GM12875 (cell line): ENCODE measurements at regions not wholly inside any gene's neighbourhood (a gene's known extent, or its start where the extent isn't known, plus 50 kb on each side); places are given as distances from the start of the nearest gene placed in this dataset.

Experiments used
- H3K4me3 ChIP-seq: one replicate; pipeline ENCODE4 v1.5.1; 2011; ENCODE audit warnings: low read depth, low read length, control low read depth
- TF ChIP-seq, protein P1 (sequence below): IDR thresholded peaks from 2 replicates; pipeline ENCODE4 v1.5.1; 2011; ENCODE audit warnings: low read depth, mild to moderate bottlenecking, control low read depth, inconsistent platforms, low read length, moderate library complexity, borderline replicate concordance; ENCODE audit not compliant: insufficient read depth

DNA sequence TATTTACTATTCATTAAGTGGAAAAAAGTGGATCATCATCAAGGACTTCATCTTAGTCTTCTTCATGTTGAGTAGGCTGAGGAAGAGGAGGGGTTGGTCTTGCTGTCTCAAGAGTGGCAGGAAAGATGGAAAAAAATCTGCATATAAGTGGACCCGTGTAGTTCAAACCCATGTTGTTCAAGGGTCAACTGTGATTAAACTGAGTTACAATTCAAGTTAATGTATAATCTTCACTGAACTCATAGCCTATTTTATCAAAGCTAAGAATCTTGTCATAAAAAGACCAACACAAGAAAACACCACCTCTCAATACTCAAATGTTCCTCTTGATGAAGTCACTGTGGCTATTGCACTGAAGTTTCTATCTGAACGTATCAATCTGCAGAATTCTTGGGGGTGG, 260.2 kb downstream of the FNDC1 start:
- TF ChIP-seq, protein P1, sequence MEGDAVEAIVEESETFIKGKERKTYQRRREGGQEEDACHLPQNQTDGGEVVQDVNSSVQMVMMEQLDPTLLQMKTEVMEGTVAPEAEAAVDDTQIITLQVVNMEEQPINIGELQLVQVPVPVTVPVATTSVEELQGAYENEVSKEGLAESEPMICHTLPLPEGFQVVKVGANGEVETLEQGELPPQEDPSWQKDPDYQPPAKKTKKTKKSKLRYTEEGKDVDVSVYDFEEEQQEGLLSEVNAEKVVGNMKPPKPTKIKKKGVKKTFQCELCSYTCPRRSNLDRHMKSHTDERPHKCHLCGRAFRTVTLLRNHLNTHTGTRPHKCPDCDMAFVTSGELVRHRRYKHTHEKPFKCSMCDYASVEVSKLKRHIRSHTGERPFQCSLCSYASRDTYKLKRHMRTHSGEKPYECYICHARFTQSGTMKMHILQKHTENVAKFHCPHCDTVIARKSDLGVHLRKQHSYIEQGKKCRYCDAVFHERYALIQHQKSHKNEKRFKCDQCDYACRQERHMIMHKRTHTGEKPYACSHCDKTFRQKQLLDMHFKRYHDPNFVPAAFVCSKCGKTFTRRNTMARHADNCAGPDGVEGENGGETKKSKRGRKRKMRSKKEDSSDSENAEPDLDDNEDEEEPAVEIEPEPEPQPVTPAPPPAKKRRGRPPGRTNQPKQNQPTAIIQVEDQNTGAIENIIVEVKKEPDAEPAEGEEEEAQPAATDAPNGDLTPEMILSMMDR = no peak
- no peak overlapping the region for H3K4me3 ChIP-seq

DNA sequence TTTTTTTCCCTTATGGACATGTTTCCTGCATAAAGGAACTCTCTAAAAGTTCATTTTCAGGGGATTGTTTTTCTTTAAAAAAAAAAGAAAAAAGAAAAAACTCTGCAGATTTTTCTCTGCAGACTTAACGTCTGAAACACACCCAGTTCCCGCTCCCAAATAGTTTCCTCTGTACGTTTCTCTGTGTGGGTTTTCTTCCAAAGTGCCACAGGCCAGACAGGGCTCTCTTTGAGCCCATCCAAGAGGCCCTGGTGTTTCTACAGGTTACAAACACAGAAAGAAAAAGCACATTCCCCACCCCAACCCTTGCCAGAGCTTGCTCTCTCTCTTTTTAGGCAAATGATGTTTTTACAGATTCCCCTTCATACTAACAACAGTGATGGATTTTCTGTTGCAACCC, 258.6 kb downstream of the FNDC1 start:
- TF ChIP-seq, protein P1 = no peak
- no peak overlapping the region for H3K4me3 ChIP-seq

DNA sequence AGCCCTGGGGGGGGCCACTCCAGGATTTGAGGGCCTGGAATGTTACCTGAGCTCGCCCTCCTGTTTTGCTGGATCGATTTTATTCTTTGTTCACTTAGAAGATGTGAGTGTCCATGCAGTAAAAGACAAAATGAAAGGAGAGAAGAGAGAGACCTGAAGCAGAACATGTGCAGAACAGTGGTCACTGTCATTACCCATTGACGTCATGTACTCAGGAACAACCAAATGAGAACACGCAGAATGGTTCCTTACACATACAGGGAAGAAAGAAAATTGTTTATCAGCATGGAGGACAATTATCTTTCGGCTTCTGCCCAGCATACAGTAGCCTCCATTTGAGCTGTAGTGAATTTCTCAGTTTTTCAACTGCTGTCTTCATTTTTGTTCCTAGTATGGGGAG, 258.1 kb downstream of the FNDC1 start:
- H3K4me3 ChIP-seq = no peak overlapping the region
- TF ChIP-seq, protein P1 = no peak

DNA sequence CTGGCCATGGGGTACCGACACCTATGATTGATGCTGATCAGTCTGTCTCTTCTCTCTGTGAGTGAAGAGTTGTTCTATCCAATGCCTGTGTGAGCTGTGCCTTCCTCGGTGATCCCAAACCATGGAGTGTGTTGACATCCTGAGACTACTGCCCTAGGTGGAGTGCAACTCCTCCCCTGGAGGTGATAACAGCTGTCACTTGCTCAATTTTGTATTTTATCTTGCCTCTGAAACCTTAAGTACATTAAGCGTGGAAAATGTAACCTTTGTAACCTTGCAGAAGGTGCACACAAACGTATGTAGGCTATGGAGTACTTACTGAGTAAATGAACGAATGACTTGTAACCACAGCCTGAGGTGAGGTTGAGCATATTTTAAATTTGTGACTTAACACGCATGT, 256.2 kb downstream of the FNDC1 start:
- no peak overlapping the region for H3K4me3 ChIP-seq
- TF ChIP-seq, protein P1 = no peak

DNA sequence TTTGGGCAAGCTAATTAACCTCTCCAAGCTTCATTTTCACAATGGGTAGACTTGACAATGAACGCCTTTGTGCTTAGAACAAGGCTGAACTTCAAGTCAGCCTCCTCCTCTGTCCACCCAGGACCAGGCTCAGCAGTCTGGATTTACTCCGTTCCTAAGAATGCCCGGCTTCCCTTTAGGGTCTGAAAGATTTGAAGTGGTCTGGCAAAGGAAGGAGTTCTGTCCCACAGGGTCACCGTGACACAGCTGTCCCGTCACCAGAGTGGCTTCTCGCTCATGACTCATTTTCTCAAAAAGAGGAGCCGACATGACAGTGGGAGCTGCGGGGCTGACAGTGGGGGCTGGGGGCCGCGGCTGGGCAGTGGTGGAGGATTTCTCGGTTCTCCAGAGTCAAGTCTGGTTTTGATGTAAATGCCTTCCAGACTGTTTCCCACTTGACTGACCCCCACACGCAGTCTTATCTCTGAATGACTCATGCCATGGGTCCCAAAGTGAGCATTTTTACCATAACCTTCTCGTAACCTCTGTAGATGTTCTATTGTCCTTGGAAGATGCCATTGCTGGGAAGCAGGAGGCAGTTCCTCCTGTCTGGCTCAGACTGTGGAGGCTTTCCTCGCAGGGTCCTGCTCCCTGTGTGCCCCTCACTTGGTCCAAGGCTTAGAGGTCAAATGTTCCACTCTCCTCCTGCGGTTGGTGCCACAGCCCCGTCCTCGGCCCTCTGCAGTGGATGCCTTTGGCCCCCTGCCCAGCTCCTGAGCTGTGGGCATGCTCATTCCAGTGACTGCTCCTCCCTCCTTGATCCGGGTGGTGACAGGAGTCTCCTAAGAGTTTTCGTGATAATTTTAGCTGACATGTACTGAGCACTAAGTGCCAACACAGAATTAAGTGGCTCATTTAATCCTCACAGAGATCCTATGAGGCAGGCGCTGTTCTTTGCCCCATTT, 253.1 kb downstream of the FNDC1 start:
- H3K4me3 ChIP-seq = no peak overlapping the region
- TF ChIP-seq, protein P1 = no peak

DNA sequence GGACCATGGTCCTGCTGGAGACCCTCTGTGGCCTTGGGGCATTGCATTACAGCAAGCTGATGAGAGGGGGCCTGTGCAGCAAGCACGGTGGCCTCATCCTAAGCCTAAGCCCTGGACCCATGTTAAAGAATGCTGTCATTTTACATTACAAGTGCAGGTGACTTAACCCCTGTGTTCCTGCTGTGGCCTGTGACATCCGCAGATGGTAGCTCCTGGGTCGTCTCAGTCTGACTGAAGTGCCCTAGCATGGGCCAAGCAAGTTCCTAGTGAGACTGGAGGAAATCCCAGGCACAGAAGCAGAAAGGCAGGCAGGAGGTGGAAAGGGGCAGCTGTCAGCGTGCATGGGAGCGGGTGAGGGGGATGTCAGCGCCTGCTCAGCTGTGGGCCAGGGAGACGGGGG, 252.4 kb downstream of the FNDC1 start:
- TF ChIP-seq, protein P1 = no peak

DNA sequence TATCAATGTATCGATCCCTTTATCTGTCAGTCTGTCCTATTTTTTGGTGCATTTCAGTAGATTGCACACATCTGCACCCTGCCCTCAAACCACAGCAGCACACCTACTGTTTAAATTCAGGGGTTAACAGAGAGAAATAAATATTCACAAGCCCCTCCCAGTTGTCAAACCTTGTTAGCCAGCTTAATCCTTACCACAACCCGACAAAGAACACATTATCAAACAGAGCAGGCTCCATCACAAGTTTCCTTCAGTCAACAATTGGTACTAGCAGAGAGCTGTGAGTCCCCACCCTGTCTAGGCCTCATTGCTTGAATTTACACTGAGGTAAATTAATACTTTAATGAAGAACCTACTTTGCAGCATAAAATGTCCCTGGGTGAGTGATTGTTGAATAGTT, 249.8 kb downstream of the FNDC1 start:
- H3K4me3 ChIP-seq = no peak overlapping the region
- TF ChIP-seq, protein P1 = no peak

More for the DNA sequence above, 252.4 kb downstream of the FNDC1 start:
- H3K4me3 ChIP-seq = no peak overlapping the region
